Type B pancreatic cell (in vitro differentiated cells): ENCODE measurements at regions not wholly inside any gene's neighbourhood (a gene's known extent, or its start where the extent isn't known, plus 50 kb on each side); places are given as distances from the start of the nearest gene placed in this dataset.

ENCODE experiments used
- DNase-seq: peaks from one replicate; pipeline ENCODE4 v3.0.0; 2021; ENCODE audit warnings: mixed read lengths; ENCODE audit not compliant: unreplicated experiment; ENCODE audit errors: extremely low spot score
- H3K27ac Mint-ChIP-seq: 2 replicates; pipeline ENCODE4 v1.8.0; 2021; ENCODE audit warnings: mild to moderate bottlenecking, mixed read lengths
- H3K27me3 Mint-ChIP-seq: 2 replicates; pipeline ENCODE4 v1.8.0; 2021; ENCODE audit warnings: mixed read lengths
- H3K36me3 Mint-ChIP-seq: 2 replicates; pipeline ENCODE4 v1.8.0; 2021; ENCODE audit warnings: mixed read lengths
- H3K4me1 Mint-ChIP-seq: one replicate; pipeline ENCODE4 v1.8.0; 2021; ENCODE audit warnings: mixed read lengths; ENCODE audit not compliant: unreplicated experiment
- H3K4me3 Mint-ChIP-seq: 2 replicates; pipeline ENCODE4 v1.8.0; 2021; ENCODE audit warnings: mild to moderate bottlenecking, mixed read lengths
- H3K9me3 Mint-ChIP-seq: 2 replicates; pipeline ENCODE4 v1.8.0; 2021; ENCODE audit warnings: mixed read lengths
- TF ChIP-seq, protein P1 (sequence below): fragments of 200-600 bp; sonication (generic); conservative IDR thresholded peaks from 2 replicates; pipeline ENCODE4 v1.5.0; 2021; ENCODE audit warnings: antibody characterized with exemption, mild to moderate bottlenecking

- no peaks in the 10 kb centered on the region for H3K27me3 Mint-ChIP-seq
- H3K4me1 Mint-ChIP-seq, result peaks cover 32% of the 10 kb centered on the region
- peaks cover 21% of the 10 kb centered on the region for H3K36me3 Mint-ChIP-seq
- H3K9me3 Mint-ChIP-seq, result no peaks in the 10 kb centered on the region
- no peak for DNase-seq
- H3K4me3 Mint-ChIP-seq, result no peak overlapping the region
- H3K27ac Mint-ChIP-seq, result no peak overlapping the region
- TF ChIP-seq, protein P1, sequence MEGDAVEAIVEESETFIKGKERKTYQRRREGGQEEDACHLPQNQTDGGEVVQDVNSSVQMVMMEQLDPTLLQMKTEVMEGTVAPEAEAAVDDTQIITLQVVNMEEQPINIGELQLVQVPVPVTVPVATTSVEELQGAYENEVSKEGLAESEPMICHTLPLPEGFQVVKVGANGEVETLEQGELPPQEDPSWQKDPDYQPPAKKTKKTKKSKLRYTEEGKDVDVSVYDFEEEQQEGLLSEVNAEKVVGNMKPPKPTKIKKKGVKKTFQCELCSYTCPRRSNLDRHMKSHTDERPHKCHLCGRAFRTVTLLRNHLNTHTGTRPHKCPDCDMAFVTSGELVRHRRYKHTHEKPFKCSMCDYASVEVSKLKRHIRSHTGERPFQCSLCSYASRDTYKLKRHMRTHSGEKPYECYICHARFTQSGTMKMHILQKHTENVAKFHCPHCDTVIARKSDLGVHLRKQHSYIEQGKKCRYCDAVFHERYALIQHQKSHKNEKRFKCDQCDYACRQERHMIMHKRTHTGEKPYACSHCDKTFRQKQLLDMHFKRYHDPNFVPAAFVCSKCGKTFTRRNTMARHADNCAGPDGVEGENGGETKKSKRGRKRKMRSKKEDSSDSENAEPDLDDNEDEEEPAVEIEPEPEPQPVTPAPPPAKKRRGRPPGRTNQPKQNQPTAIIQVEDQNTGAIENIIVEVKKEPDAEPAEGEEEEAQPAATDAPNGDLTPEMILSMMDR, result no peak
Measured at GRCh38 chr1:201714542-201715329, 114.2 kb upstream of the IPO9 start.

- no peak for DNase-seq
- Mint-ChIP-seq H3K4me1 (peaks cover 38% of the 10 kb centered on the region), H3K27me3 (no peaks in the 10 kb centered on the region), H3K4me3 (no peak overlapping the region), H3K36me3 (peaks cover 21% of the 10 kb centered on the region), H3K27ac (no peak overlapping the region), H3K9me3 (no peaks in the 10 kb centered on the region)
- TF ChIP-seq, protein P1, result no peak
Measured at GRCh38 chr1:201715351-201715750, 113.6 kb upstream of the IPO9 start.

DNA sequence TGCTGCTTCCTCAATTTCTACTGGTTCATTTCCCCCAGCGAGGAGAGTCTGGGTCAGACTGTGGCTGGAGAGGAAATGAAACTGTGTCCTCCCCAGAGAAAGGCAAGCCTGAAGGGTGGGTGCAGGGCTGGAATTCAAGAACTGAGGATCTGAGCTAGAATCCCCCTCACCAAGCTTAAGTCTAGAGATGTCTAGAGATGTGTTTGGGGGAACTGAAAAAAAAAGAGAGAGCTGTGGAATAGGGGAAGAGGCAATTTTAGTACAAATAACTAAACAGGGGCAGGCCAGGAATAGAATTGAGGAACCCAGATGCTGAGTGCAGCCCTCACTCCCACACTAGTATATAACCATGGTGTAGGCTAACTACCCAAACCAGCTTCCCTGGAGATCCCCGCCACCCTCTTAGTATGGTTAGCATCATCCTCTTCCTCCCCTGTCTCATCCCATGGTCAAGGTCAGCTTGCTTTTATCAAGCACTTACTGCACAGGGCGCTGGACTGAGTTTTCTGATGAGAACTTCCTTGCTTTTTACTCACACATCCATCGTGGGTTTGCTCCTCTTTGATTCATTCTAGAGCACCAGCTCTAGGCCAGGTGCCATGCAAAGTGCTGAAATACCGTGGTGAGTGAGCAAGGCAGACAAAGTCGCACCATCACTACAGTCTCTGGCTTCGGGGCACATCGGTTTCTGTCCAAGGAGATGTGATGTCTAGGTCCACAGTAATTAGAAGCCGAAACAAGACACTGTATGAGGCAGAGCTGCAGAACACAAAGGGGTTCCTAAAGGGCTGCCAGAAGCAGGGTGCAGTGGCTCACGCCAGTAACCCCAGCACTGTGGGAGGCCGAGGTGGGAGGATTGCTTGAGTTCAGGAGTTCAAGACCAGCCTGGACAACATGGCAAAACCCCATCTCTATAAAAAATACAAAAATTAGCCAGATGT is 112.9 kb upstream of the IPO9 start:
- Mint-ChIP-seq H3K4me1 (peaks cover 45% of the 10 kb centered on the region), H3K4me3 (no peak overlapping the region), H3K9me3 (no peaks in the 10 kb centered on the region), H3K27ac (no peak overlapping the region), H3K27me3 (no peaks in the 10 kb centered on the region), H3K36me3 (peaks cover 21% of the 10 kb centered on the region)
- TF ChIP-seq, protein P1, result no peak
- DNase-seq, result no peak

GRCh38 chr1:201716742-201717135 is 112.2 kb upstream of the IPO9 start:
- H3K36me3 Mint-ChIP-seq, result peaks cover 21% of the 10 kb centered on the region
- H3K4me3 Mint-ChIP-seq, result no peak overlapping the region
- no peak for DNase-seq
- no peak overlapping the region for H3K27ac Mint-ChIP-seq
- H3K9me3 Mint-ChIP-seq, result no peaks in the 10 kb centered on the region
- H3K27me3 Mint-ChIP-seq, result no peaks in the 10 kb centered on the region
- peaks cover 47% of the 10 kb centered on the region for H3K4me1 Mint-ChIP-seq
- TF ChIP-seq, protein P1, result no peak

GRCh38 chr1:201717286-201717685 is 111.7 kb upstream of the IPO9 start:
- peaks cover 21% of the 10 kb centered on the region for H3K36me3 Mint-ChIP-seq
- H3K27ac Mint-ChIP-seq, result no peak overlapping the region
- H3K4me1 Mint-ChIP-seq, result peaks cover 49% of the 10 kb centered on the region
- TF ChIP-seq, protein P1, result no peak
- no peaks in the 10 kb centered on the region for H3K27me3 Mint-ChIP-seq
- no peaks in the 10 kb centered on the region for H3K9me3 Mint-ChIP-seq
- DNase-seq, result no peak
- H3K4me3 Mint-ChIP-seq, result no peak overlapping the region
